Ovary (tissue), 7 donors: ENCODE measurements at regions not wholly inside any gene's neighbourhood (a gene's known extent, or its start where the extent isn't known, plus 50 kb on each side); places are given as distances from the start of the nearest gene placed in this dataset.

ENCODE experiments used
- DNase-seq, 5 donors: peaks; one replicate each; pipeline ENCODE4 v3.0.0-alpha.2; 2019 to 2020
- H3K27ac ChIP-seq, 2 donors: fragments of 200-600 bp; one replicate each; pipeline versions ENCODE4 v1.5.1 to v1.8.0; 2019 to 2022
- H3K27me3 ChIP-seq: fragments of 200-600 bp; one replicate; pipeline ENCODE4 v1.8.0; 2022
- H3K36me3 ChIP-seq: fragments of 200-600 bp; sonication (generic); one replicate; pipeline ENCODE4 v1.5.1; 2019
- H3K4me1 ChIP-seq: one replicate; pipeline ENCODE4 v1.8.1; 2013; ENCODE audit warnings: mild to moderate bottlenecking, moderate library complexity; ENCODE audit not compliant: insufficient read depth
- H3K4me3 ChIP-seq: fragments of 200-600 bp; sonication (generic); one replicate; pipeline ENCODE4 v1.5.1; 2017
- H3K9me3 ChIP-seq, 2 donors: fragments of 200-600 bp in 1 of 2; sonication (generic) in 1 of 2; one replicate each; pipeline versions ENCODE4 v1.5.1 to v1.8.1; 2013 to 2019; ENCODE audit warnings: mild to moderate bottlenecking in 1 of 2, moderate library complexity in 1 of 2
- CTCF ChIP-seq, 3 donors: fragments of 450-650 bp in 2 of 3; fragments of 200-600 bp in 1 of 3; IDR thresholded peaks; one replicate each; pipeline versions ENCODE4 v1.5.1 to v1.8.0; 2016 to 2022; ENCODE audit warnings: antibody characterized with exemption in 3 of 3, mild to moderate bottlenecking in 1 of 3
- EP300 ChIP-seq: sonication (generic); formaldehyde crosslinking; IDR thresholded peaks from one replicate; pipeline ENCODE4 v1.6.1; 2017; ENCODE audit warnings: antibody characterized with exemption
- POLR2A ChIP-seq: fragments of 450-650 bp; IDR thresholded peaks from one replicate; pipeline ENCODE4 v1.6.1; 2017; ENCODE audit warnings: antibody characterized with exemption, mild to moderate bottlenecking, moderate library complexity
- WGBS, 3 donors: extraction: QIAGEN DNeasy Blood & Tissue Kit in 1 of 3; methylation state at CpG; one replicate each; pipeline versions ENCODE4 v1.1.5 to v1.1.7; 2013 to 2017; 5-methylcytosine and 5-hydroxymethylcytosine counted together
- intact Hi-C, 4 donors: fragments of 100-400 bp; cut with DNase I; formaldehyde crosslinking; loops; one replicate each; pipeline versions ENCODE4 v1.11.0 to v1.15.1; 2022 to 2023
- donor health status: DM: no; HTN: no; CAD: no; lungs with moderate emphysema.
- donor health status: DM: no; HTN: no; CAD: no.
- donor health status: Bipolar disorder and iron deficiency.
- donor health status: DM: no; HTN: no; CAD: no.
- donor health status: DM: yes; HTN: yes; CAD: no.

- H3K9me3 ChIP-seq: no peaks in the 10 kb centered on the region
- no peak for TF ChIP-seq CTCF (IDR thresholded peaks at IDR 0.05)
- no peak for TF ChIP-seq EP300
- TF ChIP-seq POLR2A: no peak
- no peaks in the 10 kb centered on the region for H3K4me1 ChIP-seq
- 91 to 94% (median 91%) methylated on average over 5 of the region's 5 CpGs for WGBS, 3 donors
- no peaks in the 10 kb centered on the region for H3K36me3 ChIP-seq
- intact Hi-C loops: no loop called here
- DNase-seq: no peak
- H3K27me3 ChIP-seq: no peaks in the 10 kb centered on the region
- H3K27ac ChIP-seq: no peak overlapping the region
- no peak overlapping the region for H3K4me3 ChIP-seq
Observed at GRCh38 chr3:101989578-101990200, 140.4 kb downstream of the NFKBIZ start.

DNA sequence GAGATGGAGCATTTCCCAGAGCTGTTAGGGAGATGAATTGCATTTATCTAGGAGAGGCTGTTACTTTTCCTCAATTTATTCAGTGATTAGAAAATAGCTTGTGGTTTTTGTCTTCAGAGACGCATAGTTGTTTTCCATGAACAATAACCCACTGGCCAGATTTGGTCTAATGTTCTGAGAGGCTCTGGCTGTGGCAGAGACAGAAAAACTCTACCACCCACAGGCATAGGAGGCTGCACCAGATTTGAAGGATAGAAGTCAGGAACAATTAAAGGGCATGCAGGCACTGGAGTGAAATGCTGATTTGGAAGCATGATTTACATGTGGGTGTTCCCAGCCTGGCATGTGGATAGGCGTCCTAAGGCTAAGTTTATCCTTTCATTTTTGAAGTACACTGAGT, 143.5 kb downstream of the NFKBIZ start:
- no peaks in the 10 kb centered on the region for H3K4me1 ChIP-seq
- no peaks in the 10 kb centered on the region for H3K27me3 ChIP-seq
- H3K27ac ChIP-seq: no peak overlapping the region
- WGBS, 3 donors: 30 to 40% (median 31%) methylated on average over 2 of the region's 2 CpGs
- DNase-seq: no peak
- TF ChIP-seq CTCF (IDR thresholded peaks at IDR 0.05) (no peak), EP300 (no peak), POLR2A (no peak)
- no peaks in the 10 kb centered on the region for H3K36me3 ChIP-seq
- H3K4me3 ChIP-seq: no peak overlapping the region
- H3K9me3 ChIP-seq: no peaks in the 10 kb centered on the region
- intact Hi-C loops: no loop called here

DNA sequence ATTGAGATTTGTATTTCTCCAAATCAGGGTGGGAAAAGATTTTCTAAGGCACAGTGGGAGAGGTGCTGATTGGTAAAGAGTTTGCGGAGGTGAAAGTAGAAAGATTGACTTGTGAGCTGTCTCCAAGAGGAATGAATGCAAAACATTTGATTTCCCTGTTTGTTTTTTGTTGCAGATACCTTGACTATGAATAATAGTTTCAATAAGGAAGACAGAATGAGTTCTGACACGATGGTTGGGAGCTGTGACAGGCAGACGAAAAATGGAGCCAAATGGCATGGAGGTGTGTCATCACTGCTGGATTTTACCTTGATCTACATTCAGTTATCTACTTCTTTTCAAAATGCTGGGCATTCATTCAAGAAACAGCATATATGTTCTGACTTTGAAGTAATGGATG, 145.1 kb downstream of the NFKBIZ start:
- no peak overlapping the region for H3K27ac ChIP-seq
- no peak overlapping the region for H3K4me3 ChIP-seq
- TF ChIP-seq POLR2A (no peak), CTCF (IDR thresholded peaks at IDR 0.05) (no peak), EP300 (no peak)
- DNase-seq: no peak
- H3K9me3 ChIP-seq: no peaks in the 10 kb centered on the region
- no peaks in the 10 kb centered on the region for H3K27me3 ChIP-seq
- no peaks in the 10 kb centered on the region for H3K36me3 ChIP-seq
- no peaks in the 10 kb centered on the region for H3K4me1 ChIP-seq
- 68 to 77% (median 76%) methylated on average over 3 of the region's 3 CpGs for WGBS, 3 donors
- intact Hi-C loops: no loop called here

DNA sequence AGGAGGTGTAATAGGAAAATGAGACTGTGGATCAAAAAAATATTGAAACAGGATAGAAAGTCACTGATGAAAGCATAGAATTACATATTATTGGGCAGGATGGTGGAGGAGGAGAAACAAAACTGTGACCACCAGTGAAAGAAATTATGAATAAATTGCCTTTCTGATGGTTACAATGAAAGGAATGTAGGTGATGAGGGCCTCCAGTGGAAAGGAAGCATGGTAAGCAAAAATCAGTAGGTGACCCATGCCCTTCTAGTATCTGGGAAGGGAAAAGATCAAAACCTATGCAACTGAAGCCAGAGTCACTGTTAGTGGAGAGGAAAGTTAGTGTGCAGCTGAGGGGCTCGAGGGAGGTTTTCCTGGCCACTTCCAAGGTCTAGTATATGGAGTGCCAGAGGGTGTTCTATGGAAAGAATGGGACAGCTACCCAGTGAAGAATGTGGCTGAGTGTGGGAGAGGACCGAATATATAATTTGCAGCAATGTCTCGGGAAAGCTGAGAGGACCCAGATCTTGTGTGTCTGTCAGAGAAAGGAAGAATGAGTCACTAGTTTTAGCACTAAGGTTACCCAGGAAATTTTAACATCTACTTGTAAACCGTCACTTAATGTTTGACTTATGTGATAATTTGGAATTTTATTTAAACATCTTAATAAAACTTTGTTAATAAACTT, 146.2 kb downstream of the NFKBIZ start:
- Histone ChIP-seq H3K9me3 (no peaks in the 10 kb centered on the region), H3K4me1 (no peaks in the 10 kb centered on the region), H3K36me3 (no peaks in the 10 kb centered on the region), H3K4me3 (no peak overlapping the region), H3K27ac (no peak overlapping the region), H3K27me3 (no peaks in the 10 kb centered on the region)
- DNase-seq: no peak
- TF ChIP-seq CTCF (IDR thresholded peaks at IDR 0.05) (no peak), EP300 (no peak), POLR2A (no peak)
- WGBS, 3 donors: 51 to 57% (median 56%) methylated on average over 4 of the region's 4 CpGs
- intact Hi-C loops: no loop called here
